ENCODE measurements at regions not wholly inside any gene's neighbourhood (a gene's known extent, or its start where the extent isn't known, plus 50 kb on each side); places are given as distances from the start of the nearest gene placed in this dataset.

- Histone ChIP-seq H3K27ac (ENCODE audit: low read length) (no peak overlapping the region), H3K9ac (ENCODE audit: low read length) (no peak overlapping the region), H3K36me3 (ENCODE audit: control insufficient read depth, low read depth, low read length) (no peaks in the 10 kb centered on the region), H3K4me3 (ENCODE audit: low read length) (no peak overlapping the region), H3K9me3 (ENCODE audit: control insufficient read depth, low read depth, low read length) (no peaks in the 10 kb centered on the region), H3K4me1 (ENCODE audit: control insufficient read depth, low read depth, low read length) (no peaks in the 10 kb centered on the region), H3K27me3 (ENCODE audit: control insufficient read depth, insufficient read depth, low read length) (no peaks in the 10 kb centered on the region)
Observed at GRCh38 chr15:97129674-97130073, 799.2 kb downstream of the NR2F2 start.

GRCh38 chr15:97140216-97140615, 809.7 kb downstream of the NR2F2 start:
- Histone ChIP-seq H3K27me3 (ENCODE audit: control insufficient read depth, insufficient read depth, low read length) (no peaks in the 10 kb centered on the region), H3K9me3 (ENCODE audit: control insufficient read depth, low read depth, low read length) (no peaks in the 10 kb centered on the region), H3K9ac (ENCODE audit: low read length) (no peak overlapping the region), H3K36me3 (ENCODE audit: control insufficient read depth, low read depth, low read length) (no peaks in the 10 kb centered on the region), H3K27ac (ENCODE audit: low read length) (no peak overlapping the region), H3K4me3 (ENCODE audit: low read length) (no peak overlapping the region), H3K4me1 (ENCODE audit: control insufficient read depth, low read depth, low read length) (no peaks in the 10 kb centered on the region)

GRCh38 chr15:97141360-97141759, 810.9 kb downstream of the NR2F2 start:
- H3K27me3 ChIP-seq (ENCODE audit: control insufficient read depth, insufficient read depth, low read length): no peaks in the 10 kb centered on the region
- H3K36me3 ChIP-seq (ENCODE audit: control insufficient read depth, low read depth, low read length): no peaks in the 10 kb centered on the region
- H3K9ac ChIP-seq (ENCODE audit: low read length): no peak overlapping the region
- no peak overlapping the region for H3K4me3 ChIP-seq (ENCODE audit: low read length)
- H3K27ac ChIP-seq (ENCODE audit: low read length): no peak overlapping the region
- H3K4me1 ChIP-seq (ENCODE audit: control insufficient read depth, low read depth, low read length): no peaks in the 10 kb centered on the region
- H3K9me3 ChIP-seq (ENCODE audit: control insufficient read depth, low read depth, low read length): no peaks in the 10 kb centered on the region

- H3K9me3 ChIP-seq (ENCODE audit: control insufficient read depth, low read depth, low read length): no peaks in the 10 kb centered on the region
- no peaks in the 10 kb centered on the region for H3K4me1 ChIP-seq (ENCODE audit: control insufficient read depth, low read depth, low read length)
- H3K27me3 ChIP-seq (ENCODE audit: control insufficient read depth, insufficient read depth, low read length): no peaks in the 10 kb centered on the region
- H3K4me3 ChIP-seq (ENCODE audit: low read length): no peak overlapping the region
- H3K36me3 ChIP-seq (ENCODE audit: control insufficient read depth, low read depth, low read length): no peaks in the 10 kb centered on the region
- H3K9ac ChIP-seq (ENCODE audit: low read length): no peak overlapping the region
- no peak overlapping the region for H3K27ac ChIP-seq (ENCODE audit: low read length)
Observed at GRCh38 chr15:97141871-97142270, 811.4 kb downstream of the NR2F2 start.

GRCh38 chr15:97143592-97144376, 813.3 kb downstream of the NR2F2 start:
- no peaks in the 10 kb centered on the region for H3K4me1 ChIP-seq (ENCODE audit: control insufficient read depth, low read depth, low read length)
- H3K9me3 ChIP-seq (ENCODE audit: control insufficient read depth, low read depth, low read length): no peaks in the 10 kb centered on the region
- H3K27me3 ChIP-seq (ENCODE audit: control insufficient read depth, insufficient read depth, low read length): no peaks in the 10 kb centered on the region
- H3K36me3 ChIP-seq (ENCODE audit: control insufficient read depth, low read depth, low read length): no peaks in the 10 kb centered on the region
- no peak overlapping the region for H3K27ac ChIP-seq (ENCODE audit: low read length)
- H3K4me3 ChIP-seq (ENCODE audit: low read length): no peak overlapping the region
- no peak overlapping the region for H3K9ac ChIP-seq (ENCODE audit: low read length)

GRCh38 chr15:97144377-97144711, 813.8 kb downstream of the NR2F2 start:
- no peaks in the 10 kb centered on the region for H3K27me3 ChIP-seq (ENCODE audit: control insufficient read depth, insufficient read depth, low read length)
- H3K9me3 ChIP-seq (ENCODE audit: control insufficient read depth, low read depth, low read length): no peaks in the 10 kb centered on the region
- no peaks in the 10 kb centered on the region for H3K36me3 ChIP-seq (ENCODE audit: control insufficient read depth, low read depth, low read length)
- H3K4me1 ChIP-seq (ENCODE audit: control insufficient read depth, low read depth, low read length): no peaks in the 10 kb centered on the region
- H3K27ac ChIP-seq (ENCODE audit: low read length): no peak overlapping the region
- H3K9ac ChIP-seq (ENCODE audit: low read length): no peak overlapping the region
- H3K4me3 ChIP-seq (ENCODE audit: low read length): no peak overlapping the region

GRCh38 chr15:97146929-97147870, 813.3 kb upstream of the ARRDC4 start:
- no peaks in the 10 kb centered on the region for H3K4me1 ChIP-seq (ENCODE audit: control insufficient read depth, low read depth, low read length)
- H3K36me3 ChIP-seq (ENCODE audit: control insufficient read depth, low read depth, low read length): no peaks in the 10 kb centered on the region
- H3K9me3 ChIP-seq (ENCODE audit: control insufficient read depth, low read depth, low read length): no peaks in the 10 kb centered on the region
- H3K9ac ChIP-seq (ENCODE audit: low read length): no peak overlapping the region
- H3K27me3 ChIP-seq (ENCODE audit: control insufficient read depth, insufficient read depth, low read length): no peaks in the 10 kb centered on the region
- no peak overlapping the region for H3K27ac ChIP-seq (ENCODE audit: low read length)
- no peak overlapping the region for H3K4me3 ChIP-seq (ENCODE audit: low read length)

GRCh38 chr15:97153356-97153965, 807.0 kb upstream of the ARRDC4 start:
- H3K9ac ChIP-seq (ENCODE audit: low read length): no peak overlapping the region
- H3K4me3 ChIP-seq (ENCODE audit: low read length): no peak overlapping the region
- no peaks in the 10 kb centered on the region for H3K27me3 ChIP-seq (ENCODE audit: control insufficient read depth, insufficient read depth, low read length)
- no peaks in the 10 kb centered on the region for H3K4me1 ChIP-seq (ENCODE audit: control insufficient read depth, low read depth, low read length)
- no peak overlapping the region for H3K27ac ChIP-seq (ENCODE audit: low read length)
- no peaks in the 10 kb centered on the region for H3K36me3 ChIP-seq (ENCODE audit: control insufficient read depth, low read depth, low read length)
- no peaks in the 10 kb centered on the region for H3K9me3 ChIP-seq (ENCODE audit: control insufficient read depth, low read depth, low read length)

- Histone ChIP-seq H3K9ac (ENCODE audit: low read length) (no peak overlapping the region), H3K27me3 (ENCODE audit: control insufficient read depth, insufficient read depth, low read length) (no peaks in the 10 kb centered on the region), H3K4me1 (ENCODE audit: control insufficient read depth, low read depth, low read length) (no peaks in the 10 kb centered on the region), H3K27ac (ENCODE audit: low read length) (no peak overlapping the region), H3K9me3 (ENCODE audit: control insufficient read depth, low read depth, low read length) (no peaks in the 10 kb centered on the region), H3K4me3 (ENCODE audit: low read length) (no peak overlapping the region), H3K36me3 (ENCODE audit: control insufficient read depth, low read depth, low read length) (no peaks in the 10 kb centered on the region)
Observed at GRCh38 chr15:97156739-97157265, 803.7 kb upstream of the ARRDC4 start.

- H3K4me1 ChIP-seq (ENCODE audit: control insufficient read depth, low read depth, low read length): no peaks in the 10 kb centered on the region
- H3K9ac ChIP-seq (ENCODE audit: low read length): no peak overlapping the region
- H3K9me3 ChIP-seq (ENCODE audit: control insufficient read depth, low read depth, low read length): no peaks in the 10 kb centered on the region
- H3K4me3 ChIP-seq (ENCODE audit: low read length): no peak overlapping the region
- no peaks in the 10 kb centered on the region for H3K36me3 ChIP-seq (ENCODE audit: control insufficient read depth, low read depth, low read length)
- no peaks in the 10 kb centered on the region for H3K27me3 ChIP-seq (ENCODE audit: control insufficient read depth, insufficient read depth, low read length)
- no peak overlapping the region for H3K27ac ChIP-seq (ENCODE audit: low read length)
Observed at GRCh38 chr15:97162805-97163495, 797.6 kb upstream of the ARRDC4 start.

GRCh38 chr15:97165205-97165604, 795.3 kb upstream of the ARRDC4 start:
- Histone ChIP-seq H3K4me1 (ENCODE audit: control insufficient read depth, low read depth, low read length) (no peaks in the 10 kb centered on the region), H3K9me3 (ENCODE audit: control insufficient read depth, low read depth, low read length) (no peaks in the 10 kb centered on the region), H3K27ac (ENCODE audit: low read length) (no peak overlapping the region), H3K36me3 (ENCODE audit: control insufficient read depth, low read depth, low read length) (no peaks in the 10 kb centered on the region), H3K4me3 (ENCODE audit: low read length) (no peak overlapping the region), H3K9ac (ENCODE audit: low read length) (no peak overlapping the region), H3K27me3 (ENCODE audit: control insufficient read depth, insufficient read depth, low read length) (no peaks in the 10 kb centered on the region)

Data from iPS-18a (cell line).